KMS-11 (cell line): ENCODE measurements at regions not wholly inside any gene's neighbourhood (a gene's known extent, or its start where the extent isn't known, plus 50 kb on each side); places are given as distances from the start of the nearest gene placed in this dataset.

Experiments used
- H2AFZ ChIP-seq: fragments of 200-600 bp; sonication (generic); 2 replicates; pipeline ENCODE4 v1.6.1; 2016; ENCODE audit warnings: antibody characterized with exemption, mixed run types, low read depth
- H3K27ac ChIP-seq: fragments of 200-600 bp; sonication (generic); 2 replicates; pipeline ENCODE4 v1.6.1; 2016; ENCODE audit warnings: mild to moderate bottlenecking, mixed run types
- H3K27me3 ChIP-seq: fragments of 200-600 bp; sonication (generic); 2 replicates; pipeline ENCODE4 v1.6.1; 2017; ENCODE audit warnings: mild to moderate bottlenecking, low read depth, mixed run types, moderate library complexity; ENCODE audit not compliant: insufficient read depth
- H3K36me3 ChIP-seq: fragments of 200-600 bp; sonication (generic); 2 replicates; pipeline ENCODE4 v1.6.1; 2017; ENCODE audit warnings: mild to moderate bottlenecking, mixed run types; ENCODE audit not compliant: insufficient read depth
- H3K4me1 ChIP-seq: fragments of 200-600 bp; sonication (generic); 2 replicates; pipeline ENCODE4 v1.6.1; 2016; ENCODE audit warnings: mild to moderate bottlenecking, low read depth, mixed run types; ENCODE audit not compliant: poor library complexity, severe bottlenecking
- H3K4me2 ChIP-seq: fragments of 200-600 bp; sonication (generic); 2 replicates; pipeline ENCODE4 v1.7.0; 2016; ENCODE audit warnings: mild to moderate bottlenecking, mixed run types
- H3K4me3 ChIP-seq: fragments of 200-600 bp; sonication (generic); IDR thresholded peaks from 2 replicates; pipeline ENCODE4 v1.6.1; 2017; ENCODE audit warnings: low read depth, low read length, mixed read lengths; ENCODE audit not compliant: insufficient read depth
- H3K79me2 ChIP-seq: fragments of 200-600 bp; sonication (generic); 2 replicates; pipeline ENCODE4 v1.6.1; 2016; ENCODE audit warnings: low read depth, mixed run types; ENCODE audit not compliant: insufficient read depth
- H3K9ac ChIP-seq: fragments of 200-600 bp; sonication (generic); 2 replicates; pipeline ENCODE4 v1.6.1; 2016; ENCODE audit warnings: mild to moderate bottlenecking, mixed run types
- H4K20me1 ChIP-seq: fragments of 200-600 bp; sonication (generic); 2 replicates; pipeline ENCODE4 v1.6.1; 2016; ENCODE audit warnings: mild to moderate bottlenecking, mixed run types; ENCODE audit not compliant: insufficient read depth
- CTCF ChIP-seq: fragments of 200-600 bp; sonication (generic); conservative IDR thresholded peaks from 2 replicates; pipeline ENCODE4 v1.6.1; 2017; ENCODE audit warnings: low read depth, mild to moderate bottlenecking, antibody characterized with exemption, low read length, moderate library complexity, mixed read lengths

- no peak overlapping the region for H3K9ac ChIP-seq
- H3K27ac ChIP-seq = no peak overlapping the region
- H3K79me2 ChIP-seq = no peaks in the 10 kb centered on the region
- no peaks in the 10 kb centered on the region for H3K36me3 ChIP-seq
- TF ChIP-seq CTCF = no peak
- no peaks in the 10 kb centered on the region for H4K20me1 ChIP-seq
- no peaks in the 10 kb centered on the region for H3K4me1 ChIP-seq
- H2AFZ ChIP-seq = no peak overlapping the region
- no peak overlapping the region for H3K4me2 ChIP-seq
- H3K4me3 ChIP-seq = no peak overlapping the region
- no peaks in the 10 kb centered on the region for H3K27me3 ChIP-seq
Observed at GRCh38 chr11:134768463-134768862, 356.4 kb upstream of the B3GAT1 start.

DNA sequence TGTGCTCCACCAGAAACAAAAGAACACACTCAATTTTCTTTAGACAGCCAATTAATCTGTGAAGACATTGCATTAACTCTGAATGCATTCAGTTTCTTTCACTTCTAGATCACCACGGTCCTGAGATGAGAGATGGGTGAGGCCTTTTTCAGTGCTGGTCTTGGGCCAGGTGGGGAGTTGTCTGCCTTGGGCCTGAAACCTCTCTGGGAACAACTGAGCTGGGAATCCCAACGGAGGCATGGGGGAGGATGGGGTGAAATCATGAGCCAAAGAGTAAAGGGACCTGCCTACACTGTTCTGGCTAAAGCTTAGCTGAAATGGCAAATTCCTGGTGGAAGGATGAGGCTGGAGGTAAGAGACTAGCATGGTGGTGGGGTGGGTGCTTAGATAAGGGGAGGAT lies 353.5 kb upstream of the B3GAT1 start:
- Histone ChIP-seq H3K4me1 (no peaks in the 10 kb centered on the region), H3K4me3 (no peak overlapping the region), H4K20me1 (no peaks in the 10 kb centered on the region), H3K36me3 (no peaks in the 10 kb centered on the region), H3K27ac (no peak overlapping the region), H2AFZ (no peak overlapping the region), H3K27me3 (no peaks in the 10 kb centered on the region), H3K9ac (no peak overlapping the region), H3K4me2 (no peak overlapping the region), H3K79me2 (no peaks in the 10 kb centered on the region)
- TF ChIP-seq CTCF = no peak

- H2AFZ ChIP-seq = no peak overlapping the region
- no peak overlapping the region for H3K9ac ChIP-seq
- H3K79me2 ChIP-seq = no peaks in the 10 kb centered on the region
- no peak overlapping the region for H3K4me2 ChIP-seq
- H3K4me3 ChIP-seq = no peak overlapping the region
- no peaks in the 10 kb centered on the region for H4K20me1 ChIP-seq
- no peak overlapping the region for H3K27ac ChIP-seq
- H3K36me3 ChIP-seq = no peaks in the 10 kb centered on the region
- no peaks in the 10 kb centered on the region for H3K27me3 ChIP-seq
- no peaks in the 10 kb centered on the region for H3K4me1 ChIP-seq
- no peak for TF ChIP-seq CTCF
Observed at GRCh38 chr11:134764966-134765365, 352.9 kb upstream of the B3GAT1 start.

DNA sequence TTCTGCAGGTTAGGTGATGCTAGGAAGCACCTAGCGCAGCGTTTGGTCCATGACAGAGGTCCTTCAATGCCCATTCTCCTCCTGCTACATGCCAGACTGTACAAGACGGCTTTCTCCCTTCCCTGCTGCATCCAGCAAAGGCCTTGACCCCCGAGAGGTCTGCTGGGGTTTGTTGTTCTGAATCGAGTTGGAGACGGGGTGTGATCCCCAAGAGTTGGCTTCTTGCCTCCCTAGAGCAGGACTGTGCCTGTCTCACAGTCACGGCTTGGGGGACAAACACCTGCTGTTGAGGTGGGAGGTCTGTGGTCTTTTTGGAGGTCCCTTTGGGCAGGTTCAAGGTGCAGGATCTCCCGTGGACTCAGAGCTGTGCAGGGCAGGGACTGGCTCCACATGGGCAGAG lies 352.3 kb upstream of the B3GAT1 start:
- H3K27me3 ChIP-seq = no peaks in the 10 kb centered on the region

More for the DNA sequence above, 352.3 kb upstream of the B3GAT1 start:
- no peaks in the 10 kb centered on the region for H3K4me1 ChIP-seq
- no peak overlapping the region for H3K9ac ChIP-seq
- TF ChIP-seq CTCF = no peak
- no peaks in the 10 kb centered on the region for H3K36me3 ChIP-seq
- H4K20me1 ChIP-seq = no peaks in the 10 kb centered on the region
- H3K4me3 ChIP-seq = no peak overlapping the region
- no peaks in the 10 kb centered on the region for H3K79me2 ChIP-seq
- no peak overlapping the region for H3K27ac ChIP-seq
- H3K4me2 ChIP-seq = no peak overlapping the region
- no peak overlapping the region for H2AFZ ChIP-seq
